K562 (cell line): ENCODE measurements at regions not wholly inside any gene's neighbourhood (a gene's known extent, or its start where the extent isn't known, plus 50 kb on each side); places are given as distances from the start of the nearest gene placed in this dataset.

Experiments used
- ARID1B ChIP-seq: fragments of 450-650 bp; IDR thresholded peaks from 2 replicates; pipeline ENCODE4 v1.6.1; 2016; ENCODE audit warnings: antibody characterized with exemption, mild to moderate bottlenecking, inconsistent platforms
- BCOR ChIP-seq: fragments of 450-650 bp; IDR thresholded peaks from 2 replicates; pipeline ENCODE4 v1.6.1; 2016
- CTBP1 ChIP-seq: fragments of 450-650 bp; IDR thresholded peaks from 2 replicates; pipeline ENCODE4 v1.6.1; 2016; ENCODE audit warnings: borderline replicate concordance
- ETV6 ChIP-seq, 3 experiments: fragments of 150-350 bp in 1 of 3; sonication (generic) in 1 of 3; formaldehyde crosslinking in 1 of 3; IDR thresholded peaks; 2 replicates each; pipeline versions ENCODE4 v1.6.1 to v1.8.0; 2014 to 2022; ENCODE audit warnings: borderline replicate concordance in 2 of 3, low read depth in 2 of 3, antibody characterized with exemption in 1 of 3, low read length in 1 of 3, mild to moderate bottlenecking in 1 of 3, missing genetic modification reagents in 1 of 3
- FOXK2 ChIP-seq, 2 experiments: fragments of 450-650 bp; IDR thresholded peaks in 1 of 2; conservative IDR thresholded peaks in 1 of 2; 2 replicates each; pipeline ENCODE4 v1.6.1; 2016; ENCODE audit warnings: low read depth in 2 of 2, mild to moderate bottlenecking in 1 of 2
- PTRF ChIP-seq: fragments of 450-650 bp; IDR thresholded peaks from 2 replicates; pipeline ENCODE4 v1.6.1; 2016; ENCODE audit warnings: mild to moderate bottlenecking, missing genetic modification characterization, missing compliant biosample characterization
- RCOR1 ChIP-seq, 2 experiments: IDR thresholded peaks; 2 replicates each; pipeline ENCODE4 v1.6.1; 2012; ENCODE audit warnings: low read depth in 2 of 2, low read length in 2 of 2, borderline replicate concordance in 1 of 2, improper control_type of control experiment in 1 of 2
- TBP ChIP-seq: optimal IDR thresholded peaks from 2 replicates; pipeline ENCODE3; 2011; ENCODE audit warnings: low read depth, low read length, improper control_type of control experiment
- WHSC1 ChIP-seq: IDR thresholded peaks from one replicate; pipeline ENCODE4 v1.6.1; 2012; ENCODE audit warnings: low read length, control low read depth, inconsistent platforms
- ZNF589 ChIP-seq: fragments of 200-800 bp; sonication (Bioruptor generic); IDR thresholded peaks from 2 replicates; pipeline ENCODE4 v1.6.1; 2016; ENCODE audit warnings: low read depth, missing genetic modification characterization, missing compliant biosample characterization
- TF ChIP-seq, protein P1 (sequence below): fragments of 150-350 bp; IDR thresholded peaks from 2 replicates; pipeline ENCODE4 v1.6.1; 2014; ENCODE audit warnings: low read depth, mild to moderate bottlenecking, low read length, borderline replicate concordance
- TF ChIP-seq, protein P2 (sequence below): fragments of 450-650 bp; conservative IDR thresholded peaks from 2 replicates; pipeline ENCODE4 v1.6.1; 2016; ENCODE audit warnings: missing genetic modification characterization, low read depth, mild to moderate bottlenecking, control low read depth, missing compliant biosample characterization
- TF ChIP-seq, protein P3 (sequence below): fragments of 250-450 bp; sonication (Bioruptor Pico); IDR thresholded peaks from 2 replicates; pipeline ENCODE4 v1.5.0; 2021
- TF ChIP-seq, protein P4 (sequence below): sonication (generic); formaldehyde crosslinking; IDR thresholded peaks from 2 replicates; pipeline ENCODE4 v1.8.1; 2023; ENCODE audit warnings: mild to moderate bottlenecking, missing genetic modification reagents
- TF ChIP-seq, protein P5 (sequence below): IDR thresholded peaks from 2 replicates; pipeline ENCODE4 v1.6.1; 2011; ENCODE audit warnings: borderline replicate concordance, low read depth, mild to moderate bottlenecking, moderate library complexity, low read length; ENCODE audit not compliant: insufficient read depth, poor library complexity, severe bottlenecking
- TF ChIP-seq, protein P6 (sequence below): sonication (generic); formaldehyde crosslinking; IDR thresholded peaks from 2 replicates; pipeline ENCODE4 v1.9.0; 2022; ENCODE audit warnings: mild to moderate bottlenecking, missing genetic modification reagents

DNA sequence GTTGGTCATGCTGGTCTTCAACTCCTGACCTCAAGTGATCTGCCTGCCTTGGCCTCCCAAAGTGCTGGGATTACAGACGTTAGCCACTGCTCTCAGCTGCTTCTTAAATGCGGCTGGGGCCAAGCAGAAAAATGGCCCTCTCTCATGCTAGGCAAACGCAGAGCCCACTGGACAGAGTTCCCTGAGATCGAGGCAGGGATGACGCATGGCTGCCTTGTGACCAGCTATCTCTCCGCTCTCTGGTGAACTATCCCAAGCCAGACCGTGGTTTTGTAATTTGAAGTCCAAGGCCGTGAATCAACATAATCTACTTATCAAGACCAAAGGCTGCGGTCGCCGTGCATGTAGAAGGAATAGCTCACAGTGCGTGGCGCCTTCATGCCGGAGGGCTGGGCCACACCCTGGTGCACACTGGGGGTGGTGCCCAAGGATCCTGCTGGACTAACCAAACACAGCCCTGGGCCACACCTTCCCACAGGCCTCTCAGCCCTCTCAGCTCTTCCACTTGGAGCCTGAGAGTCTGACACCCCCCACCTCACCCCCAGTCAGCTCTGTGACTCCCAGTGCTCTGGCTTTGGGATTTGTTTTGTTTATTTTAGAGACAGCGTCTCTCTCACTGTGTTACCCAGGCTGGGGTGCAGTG lies 88.1 kb upstream of the CUX1 start (continued):
- TF ChIP-seq, protein P1, sequence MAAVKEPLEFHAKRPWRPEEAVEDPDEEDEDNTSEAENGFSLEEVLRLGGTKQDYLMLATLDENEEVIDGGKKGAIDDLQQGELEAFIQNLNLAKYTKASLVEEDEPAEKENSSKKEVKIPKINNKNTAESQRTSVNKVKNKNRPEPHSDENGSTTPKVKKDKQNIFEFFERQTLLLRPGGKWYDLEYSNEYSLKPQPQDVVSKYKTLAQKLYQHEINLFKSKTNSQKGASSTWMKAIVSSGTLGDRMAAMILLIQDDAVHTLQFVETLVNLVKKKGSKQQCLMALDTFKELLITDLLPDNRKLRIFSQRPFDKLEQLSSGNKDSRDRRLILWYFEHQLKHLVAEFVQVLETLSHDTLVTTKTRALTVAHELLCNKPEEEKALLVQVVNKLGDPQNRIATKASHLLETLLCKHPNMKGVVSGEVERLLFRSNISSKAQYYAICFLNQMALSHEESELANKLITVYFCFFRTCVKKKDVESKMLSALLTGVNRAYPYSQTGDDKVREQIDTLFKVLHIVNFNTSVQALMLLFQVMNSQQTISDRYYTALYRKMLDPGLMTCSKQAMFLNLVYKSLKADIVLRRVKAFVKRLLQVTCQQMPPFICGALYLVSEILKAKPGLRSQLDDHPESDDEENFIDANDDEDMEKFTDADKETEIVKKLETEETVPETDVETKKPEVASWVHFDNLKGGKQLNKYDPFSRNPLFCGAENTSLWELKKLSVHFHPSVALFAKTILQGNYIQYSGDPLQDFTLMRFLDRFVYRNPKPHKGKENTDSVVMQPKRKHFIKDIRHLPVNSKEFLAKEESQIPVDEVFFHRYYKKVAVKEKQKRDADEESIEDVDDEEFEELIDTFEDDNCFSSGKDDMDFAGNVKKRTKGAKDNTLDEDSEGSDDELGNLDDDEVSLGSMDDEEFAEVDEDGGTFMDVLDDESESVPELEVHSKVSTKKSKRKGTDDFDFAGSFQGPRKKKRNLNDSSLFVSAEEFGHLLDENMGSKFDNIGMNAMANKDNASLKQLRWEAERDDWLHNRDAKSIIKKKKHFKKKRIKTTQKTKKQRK: no peak
- TF ChIP-seq BCOR (peak; percentile 63; the same call in 1 of the 2 replicates), ETV6 (IDR thresholded peaks at IDR 0.05; ENCODE audit: borderline replicate concordance in 1 of 2, low read depth in 2 of 2, low read length in 1 of 2) (no peak), ETV6 (CRISPR knock-in tag; IDR thresholded peaks at IDR 0.05; ENCODE audit: borderline replicate concordance) (no peak), FOXK2 (conservative IDR thresholded peaks at IDR 0.05 in 1 of 2, IDR thresholded peaks at IDR 0.05 in 1 of 2; ENCODE audit: low read depth in 2 of 2) (peak; percentile 4 to 37; a peak in 1 of 4 replicates), PTRF (tag) (peak; percentile 50; the same call in 1 of the 2 replicates), TBP (peak; percentile 38), ARID1B (peak; percentile 87), ZNF589 (peak; percentile 57; the same call in 1 of the 2 replicates), RCOR1 (IDR thresholded peaks at IDR 0.05; ENCODE audit: borderline replicate concordance in 1 of 2, low read depth in 2 of 2, low read length in 2 of 2) (peak in 1 of 2 experiments; percentile 85; a peak in 2 of 4 replicates), WHSC1 (no peak), CTBP1 (peak; percentile 91)
- TF ChIP-seq, protein P2, sequence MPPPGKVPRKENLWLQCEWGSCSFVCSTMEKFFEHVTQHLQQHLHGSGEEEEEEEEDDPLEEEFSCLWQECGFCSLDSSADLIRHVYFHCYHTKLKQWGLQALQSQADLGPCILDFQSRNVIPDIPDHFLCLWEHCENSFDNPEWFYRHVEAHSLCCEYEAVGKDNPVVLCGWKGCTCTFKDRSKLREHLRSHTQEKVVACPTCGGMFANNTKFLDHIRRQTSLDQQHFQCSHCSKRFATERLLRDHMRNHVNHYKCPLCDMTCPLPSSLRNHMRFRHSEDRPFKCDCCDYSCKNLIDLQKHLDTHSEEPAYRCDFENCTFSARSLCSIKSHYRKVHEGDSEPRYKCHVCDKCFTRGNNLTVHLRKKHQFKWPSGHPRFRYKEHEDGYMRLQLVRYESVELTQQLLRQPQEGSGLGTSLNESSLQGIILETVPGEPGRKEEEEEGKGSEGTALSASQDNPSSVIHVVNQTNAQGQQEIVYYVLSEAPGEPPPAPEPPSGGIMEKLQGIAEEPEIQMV (tag): 0 out of 2 replicates have a peak, but pooled peaks have one; percentile 22
- TF ChIP-seq, protein P3, sequence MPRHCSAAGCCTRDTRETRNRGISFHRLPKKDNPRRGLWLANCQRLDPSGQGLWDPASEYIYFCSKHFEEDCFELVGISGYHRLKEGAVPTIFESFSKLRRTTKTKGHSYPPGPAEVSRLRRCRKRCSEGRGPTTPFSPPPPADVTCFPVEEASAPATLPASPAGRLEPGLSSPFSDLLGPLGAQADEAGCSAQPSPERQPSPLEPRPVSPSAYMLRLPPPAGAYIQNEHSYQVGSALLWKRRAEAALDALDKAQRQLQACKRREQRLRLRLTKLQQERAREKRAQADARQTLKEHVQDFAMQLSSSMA (CRISPR knock-in tag): 0 out of 2 replicates have a peak, but pooled peaks have one; percentile 32
- TF ChIP-seq, protein P4, sequence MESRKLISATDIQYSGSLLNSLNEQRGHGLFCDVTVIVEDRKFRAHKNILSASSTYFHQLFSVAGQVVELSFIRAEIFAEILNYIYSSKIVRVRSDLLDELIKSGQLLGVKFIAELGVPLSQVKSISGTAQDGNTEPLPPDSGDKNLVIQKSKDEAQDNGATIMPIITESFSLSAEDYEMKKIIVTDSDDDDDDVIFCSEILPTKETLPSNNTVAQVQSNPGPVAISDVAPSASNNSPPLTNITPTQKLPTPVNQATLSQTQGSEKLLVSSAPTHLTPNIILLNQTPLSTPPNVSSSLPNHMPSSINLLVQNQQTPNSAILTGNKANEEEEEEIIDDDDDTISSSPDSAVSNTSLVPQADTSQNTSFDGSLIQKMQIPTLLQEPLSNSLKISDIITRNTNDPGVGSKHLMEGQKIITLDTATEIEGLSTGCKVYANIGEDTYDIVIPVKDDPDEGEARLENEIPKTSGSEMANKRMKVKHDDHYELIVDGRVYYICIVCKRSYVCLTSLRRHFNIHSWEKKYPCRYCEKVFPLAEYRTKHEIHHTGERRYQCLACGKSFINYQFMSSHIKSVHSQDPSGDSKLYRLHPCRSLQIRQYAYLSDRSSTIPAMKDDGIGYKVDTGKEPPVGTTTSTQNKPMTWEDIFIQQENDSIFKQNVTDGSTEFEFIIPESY (CRISPR knock-in tag): peak; percentile 55; the same call in 1 of the 2 replicates
- TF ChIP-seq, protein P5, sequence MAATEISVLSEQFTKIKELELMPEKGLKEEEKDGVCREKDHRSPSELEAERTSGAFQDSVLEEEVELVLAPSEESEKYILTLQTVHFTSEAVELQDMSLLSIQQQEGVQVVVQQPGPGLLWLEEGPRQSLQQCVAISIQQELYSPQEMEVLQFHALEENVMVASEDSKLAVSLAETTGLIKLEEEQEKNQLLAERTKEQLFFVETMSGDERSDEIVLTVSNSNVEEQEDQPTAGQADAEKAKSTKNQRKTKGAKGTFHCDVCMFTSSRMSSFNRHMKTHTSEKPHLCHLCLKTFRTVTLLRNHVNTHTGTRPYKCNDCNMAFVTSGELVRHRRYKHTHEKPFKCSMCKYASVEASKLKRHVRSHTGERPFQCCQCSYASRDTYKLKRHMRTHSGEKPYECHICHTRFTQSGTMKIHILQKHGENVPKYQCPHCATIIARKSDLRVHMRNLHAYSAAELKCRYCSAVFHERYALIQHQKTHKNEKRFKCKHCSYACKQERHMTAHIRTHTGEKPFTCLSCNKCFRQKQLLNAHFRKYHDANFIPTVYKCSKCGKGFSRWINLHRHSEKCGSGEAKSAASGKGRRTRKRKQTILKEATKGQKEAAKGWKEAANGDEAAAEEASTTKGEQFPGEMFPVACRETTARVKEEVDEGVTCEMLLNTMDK: no peak
- TF ChIP-seq, protein P6, sequence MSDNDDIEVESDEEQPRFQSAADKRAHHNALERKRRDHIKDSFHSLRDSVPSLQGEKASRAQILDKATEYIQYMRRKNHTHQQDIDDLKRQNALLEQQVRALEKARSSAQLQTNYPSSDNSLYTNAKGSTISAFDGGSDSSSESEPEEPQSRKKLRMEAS (CRISPR knock-in tag): peak; percentile 73
